ENCODE measurements at regions not wholly inside any gene's neighbourhood (a gene's known extent, or its start where the extent isn't known, plus 50 kb on each side); places are given as distances from the start of the nearest gene placed in this dataset.
A peak's percentile ranks its signal among the peaks of the same experiment; 100 is the strongest.

DNA sequence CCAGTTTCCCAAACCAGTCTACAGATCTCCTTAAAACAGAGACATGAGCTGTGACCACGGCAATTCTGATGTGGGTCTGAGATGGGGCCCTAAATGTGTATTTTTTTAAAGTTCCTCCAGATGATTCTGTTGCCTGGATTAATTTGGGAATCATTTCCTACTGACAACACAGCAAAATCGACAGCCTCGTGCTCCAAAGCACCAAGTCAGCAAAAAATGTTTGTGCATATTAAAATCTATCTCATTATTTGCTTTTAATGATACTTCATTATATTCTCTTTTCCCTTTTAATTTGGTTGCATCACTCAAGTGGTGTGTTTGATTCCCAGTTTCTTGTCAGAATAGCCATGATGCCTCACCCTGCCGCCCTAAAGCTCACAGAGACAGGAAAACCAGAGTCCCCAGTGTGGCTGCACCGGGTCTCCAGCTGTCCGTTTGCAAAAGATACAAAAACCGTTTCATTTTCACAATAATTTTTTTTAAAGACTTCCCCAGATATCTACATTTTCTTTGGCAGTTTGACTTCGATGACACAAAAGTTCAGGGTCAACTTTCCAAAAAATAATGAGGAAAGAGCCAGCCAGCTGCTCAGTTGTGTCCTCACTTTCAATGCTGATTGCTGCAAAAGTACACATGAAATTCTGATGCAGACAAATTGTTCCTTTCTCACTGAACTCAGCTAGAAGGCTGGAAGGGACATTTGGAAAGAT lies 443.2 kb upstream of the ID2 start:
- peak in 2 of 5 donors; percentile 53 to 62 for DNase-seq
- TF ChIP-seq, protein P1, sequence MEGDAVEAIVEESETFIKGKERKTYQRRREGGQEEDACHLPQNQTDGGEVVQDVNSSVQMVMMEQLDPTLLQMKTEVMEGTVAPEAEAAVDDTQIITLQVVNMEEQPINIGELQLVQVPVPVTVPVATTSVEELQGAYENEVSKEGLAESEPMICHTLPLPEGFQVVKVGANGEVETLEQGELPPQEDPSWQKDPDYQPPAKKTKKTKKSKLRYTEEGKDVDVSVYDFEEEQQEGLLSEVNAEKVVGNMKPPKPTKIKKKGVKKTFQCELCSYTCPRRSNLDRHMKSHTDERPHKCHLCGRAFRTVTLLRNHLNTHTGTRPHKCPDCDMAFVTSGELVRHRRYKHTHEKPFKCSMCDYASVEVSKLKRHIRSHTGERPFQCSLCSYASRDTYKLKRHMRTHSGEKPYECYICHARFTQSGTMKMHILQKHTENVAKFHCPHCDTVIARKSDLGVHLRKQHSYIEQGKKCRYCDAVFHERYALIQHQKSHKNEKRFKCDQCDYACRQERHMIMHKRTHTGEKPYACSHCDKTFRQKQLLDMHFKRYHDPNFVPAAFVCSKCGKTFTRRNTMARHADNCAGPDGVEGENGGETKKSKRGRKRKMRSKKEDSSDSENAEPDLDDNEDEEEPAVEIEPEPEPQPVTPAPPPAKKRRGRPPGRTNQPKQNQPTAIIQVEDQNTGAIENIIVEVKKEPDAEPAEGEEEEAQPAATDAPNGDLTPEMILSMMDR (IDR thresholded peaks at IDR 0.05), result no peak
- no peak for TF ChIP-seq POLR2A (IDR thresholded peaks at IDR 0.05)
- peak overlapping the region in 4 of 12 donors; percentile 18 to 54 (median 38) for H3K27ac ChIP-seq
- H3K4me1 ChIP-seq, result peaks cover 0 to 45% (median 13%) of the 10 kb centered on the region in 12 donors
- no peak overlapping the region for H3K4me3 ChIP-seq
- 41 to 55% (median 48%) methylated on average over 8 of the region's 8 CpGs for WGBS, 4 donors
- intact Hi-C loops (cut with DNase I), result loop anchor here in 3 of 10 donors (5.0 to 10.0 kb wide), 2 partner anchors 439 to 446 kb away; partner anchors contain the start of gene ID2 (in 2 of the 3)
- ATAC-seq, result peak; percentile 34 to 69 (median 62)
- peaks cover 0 to 4% (median 0%) of the 10 kb centered on the region in 12 donors for H3K9me3 ChIP-seq
- no peaks in the 10 kb centered on the region for H3K36me3 ChIP-seq
- H3K27me3 ChIP-seq, result no peaks in the 10 kb centered on the region

DNA sequence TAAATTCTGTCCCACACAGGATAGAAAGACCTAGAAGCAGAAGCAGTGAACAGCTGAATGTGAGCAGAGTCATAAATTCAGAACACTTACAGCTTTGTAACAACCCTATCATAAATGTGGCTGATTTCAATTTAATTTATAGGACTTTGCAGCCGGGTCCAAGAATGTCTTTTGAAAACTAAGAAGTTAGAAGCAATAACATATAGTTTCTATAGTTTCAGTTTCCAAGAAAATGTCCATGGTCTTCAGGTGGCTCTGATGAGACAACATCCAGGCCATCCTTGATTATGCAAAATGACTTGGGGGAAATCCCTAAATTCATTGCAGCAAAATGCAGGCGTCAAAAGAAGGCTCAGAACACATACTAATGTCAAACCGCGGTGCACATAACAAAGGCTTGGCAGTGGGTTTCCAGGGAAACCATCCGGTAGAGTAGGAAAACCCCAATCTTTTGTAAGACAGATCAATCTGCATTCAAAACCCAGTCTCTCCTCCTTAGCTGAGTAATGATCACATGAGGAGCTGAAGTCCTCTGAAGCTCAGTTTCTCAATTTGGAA lies 442.2 kb upstream of the ID2 start:
- peaks cover 0 to 8% (median 2%) of the 10 kb centered on the region in 12 donors for H3K9me3 ChIP-seq
- no peaks in the 10 kb centered on the region for H3K36me3 ChIP-seq
- 76 to 91% (median 83%) methylated on average over 5 of the region's 5 CpGs for WGBS, 4 donors
- H3K27ac ChIP-seq, result peak overlapping the region in 1 of 12 donors; percentile 52
- H3K27me3 ChIP-seq, result no peaks in the 10 kb centered on the region
- no peak for TF ChIP-seq POLR2A (IDR thresholded peaks at IDR 0.05)
- TF ChIP-seq, protein P1 (IDR thresholded peaks at IDR 0.05), result no peak
- no peak for ATAC-seq
- intact Hi-C loops (cut with DNase I), result loop anchor here in 3 of 10 donors (5.0 to 10.0 kb wide), 2 partner anchors 438 to 445 kb away; partner anchors contain the start of gene ID2 (in 2 of the 3)
- no peak for DNase-seq
- no peak overlapping the region for H3K4me3 ChIP-seq
- peaks cover 0 to 35% (median 8%) of the 10 kb centered on the region in 12 donors for H3K4me1 ChIP-seq

DNA sequence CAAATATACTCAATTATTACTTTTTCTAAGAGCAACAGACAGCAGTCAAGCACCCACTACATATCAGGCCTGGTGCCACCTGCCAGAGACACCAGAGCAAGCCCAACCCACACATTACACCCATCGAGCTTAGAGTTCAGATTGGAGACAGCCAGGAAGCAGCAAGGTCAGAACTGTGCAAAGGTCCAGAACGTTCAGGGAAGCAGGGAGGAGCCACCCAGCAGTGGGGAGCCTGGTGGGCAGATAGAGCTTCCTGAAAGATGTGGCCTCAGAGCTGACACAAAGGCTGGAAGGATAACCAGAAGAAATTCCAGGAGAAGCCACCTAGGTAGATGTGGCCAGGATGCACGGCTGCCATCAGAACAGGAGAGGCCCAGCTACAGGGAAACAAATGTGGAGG lies 440.5 kb upstream of the ID2 start:
- no peak for ATAC-seq
- 38 to 53% (median 40%) methylated on average over 3 of the region's 3 CpGs for WGBS, 4 donors
- Histone ChIP-seq H3K27ac (no peak overlapping the region), H3K4me3 (no peak overlapping the region), H3K4me1 (peaks cover 0 to 29% (median 4%) of the 10 kb centered on the region in 12 donors), H3K36me3 (no peaks in the 10 kb centered on the region), H3K9me3 (peaks cover 0 to 10% (median 3%) of the 10 kb centered on the region in 12 donors), H3K27me3 (no peaks in the 10 kb centered on the region)
- intact Hi-C loops (cut with DNase I), result no loop called here
- no peak for DNase-seq
- TF ChIP-seq POLR2A (IDR thresholded peaks at IDR 0.05), result no peak
- TF ChIP-seq, protein P1 (IDR thresholded peaks at IDR 0.05), result no peak

- H3K27me3 ChIP-seq, result no peaks in the 10 kb centered on the region
- 71 to 81% (median 73%) methylated on average over 2 of the region's 2 CpGs for WGBS, 4 donors
- H3K4me3 ChIP-seq, result no peak overlapping the region
- peak in 2 of 4 donors; percentile 26 to 71 for ATAC-seq
- no peak for DNase-seq
- TF ChIP-seq, protein P1 (IDR thresholded peaks at IDR 0.05), result no peak
- no peak for TF ChIP-seq POLR2A (IDR thresholded peaks at IDR 0.05)
- intact Hi-C loops (cut with DNase I), result no loop called here
- H3K27ac ChIP-seq, result no peak overlapping the region
- no peaks in the 10 kb centered on the region for H3K36me3 ChIP-seq
- peaks cover 0 to 12% (median 3%) of the 10 kb centered on the region in 12 donors for H3K9me3 ChIP-seq
- peaks cover 0 to 27% (median 5%) of the 10 kb centered on the region in 12 donors for H3K4me1 ChIP-seq
Observed at GRCh38 chr2:8242739-8243138, 439.1 kb upstream of the ID2 start.

Measured in heart left ventricle (tissue), 16 donors.